Smooth muscle cell (in vitro differentiated cells): ENCODE measurements at regions not wholly inside any gene's neighbourhood (a gene's known extent, or its start where the extent isn't known, plus 50 kb on each side); places are given as distances from the start of the nearest gene placed in this dataset.

Source experiments
- DNase-seq: peaks from one replicate; lab custom pipeline; 2025; ENCODE audit not compliant: unreplicated experiment; lab: John Stamatoyannopoulos, UW
- H2AFZ ChIP-seq: fragments of 200-600 bp; sonication (generic); 2 replicates; pipeline ENCODE4 v1.6.0; 2016; ENCODE audit warnings: antibody characterized with exemption, low read depth, mild to moderate bottlenecking
- H3F3A ChIP-seq: fragments of 200-600 bp; sonication (generic); 2 replicates; pipeline ENCODE4 v1.6.0; 2017; ENCODE audit warnings: antibody characterized with exemption, low read depth
- H3K27ac ChIP-seq: fragments of 200-600 bp; sonication (generic); 2 replicates; pipeline ENCODE4 v1.5.1; 2016; ENCODE audit warnings: low read depth, mild to moderate bottlenecking
- H3K27me3 ChIP-seq: fragments of 200-600 bp; sonication (generic); 2 replicates; pipeline ENCODE4 v1.6.1; 2016; ENCODE audit warnings: low read depth, mild to moderate bottlenecking
- H3K36me3 ChIP-seq: fragments of 200-600 bp; sonication (generic); 2 replicates; pipeline ENCODE4 v1.5.1; 2016; ENCODE audit warnings: low read depth
- H3K4me1 ChIP-seq: fragments of 200-600 bp; sonication (generic); 2 replicates; pipeline ENCODE4 v1.5.1; 2016; ENCODE audit warnings: low read depth
- H3K4me2 ChIP-seq: fragments of 200-600 bp; sonication (generic); 2 replicates; pipeline ENCODE4 v1.6.0; 2016; ENCODE audit warnings: mild to moderate bottlenecking
- H3K4me3 ChIP-seq: fragments of 200-600 bp; sonication (generic); 2 replicates; pipeline ENCODE4 v1.5.1; 2016; ENCODE audit warnings: mild to moderate bottlenecking
- H3K79me2 ChIP-seq: fragments of 200-600 bp; sonication (generic); 2 replicates; pipeline ENCODE4 v1.6.0; 2016; ENCODE audit warnings: low read depth, mild to moderate bottlenecking
- H3K9ac ChIP-seq: fragments of 200-600 bp; sonication (generic); 2 replicates; pipeline ENCODE4 v1.6.0; 2016; ENCODE audit warnings: low read depth
- H3K9me3 ChIP-seq: fragments of 200-600 bp; sonication (generic); replicated peaks from 2 replicates; pipeline ENCODE4 v1.5.1; 2016; ENCODE audit warnings: low read depth
- H4K20me1 ChIP-seq: fragments of 200-600 bp; sonication (generic); 2 replicates; pipeline ENCODE4 v1.6.0; 2016; ENCODE audit warnings: low read depth
- WGBS: methylation state at CpG from one replicate; pipeline ENCODE4 v1.1.7; 2016; ENCODE audit warnings: low lambda C conversion rate; 5-methylcytosine and 5-hydroxymethylcytosine counted together
- TF ChIP-seq, protein P1 (sequence below): fragments of 200-600 bp; sonication (generic); IDR thresholded peaks from 2 replicates; pipeline ENCODE4 v1.5.1; 2017; ENCODE audit warnings: borderline replicate concordance, mild to moderate bottlenecking, antibody characterized with exemption; ENCODE audit not compliant: insufficient read depth, poor library complexity, severe bottlenecking

DNA sequence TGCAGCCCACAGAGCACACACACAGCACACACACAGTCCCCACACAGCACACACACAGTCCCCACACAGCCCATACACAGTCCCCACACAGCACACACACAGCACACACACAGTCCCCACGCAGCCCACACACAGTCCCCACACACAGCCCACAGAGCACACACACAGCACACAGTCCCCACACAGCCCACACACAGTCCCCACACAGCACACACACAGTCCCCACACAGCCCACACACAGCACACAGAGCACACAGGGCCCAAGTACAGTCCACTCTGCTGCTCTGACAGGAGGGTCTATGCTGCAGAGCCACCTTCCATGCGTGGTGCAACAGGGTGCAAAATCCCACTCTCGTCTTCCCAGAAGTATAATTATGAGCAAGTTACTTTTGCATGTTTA lies 240.5 kb upstream of the SALL3 start:
- no peak overlapping the region for H3K27ac ChIP-seq
- H3K9me3 ChIP-seq = no peaks in the 10 kb centered on the region
- H3K4me3 ChIP-seq = no peak overlapping the region
- H3K4me2 ChIP-seq = no peak overlapping the region
- no peak overlapping the region for H3K9ac ChIP-seq
- H3K36me3 ChIP-seq = no peaks in the 10 kb centered on the region
- no peak overlapping the region for H2AFZ ChIP-seq
- H3K79me2 ChIP-seq = no peaks in the 10 kb centered on the region
- no peaks in the 10 kb centered on the region for H4K20me1 ChIP-seq
- WGBS = 97% methylated on average over 3 of the region's 3 CpGs
- no peaks in the 10 kb centered on the region for H3K27me3 ChIP-seq
- H3F3A ChIP-seq = no peaks in the 10 kb centered on the region
- no peaks in the 10 kb centered on the region for H3K4me1 ChIP-seq
- TF ChIP-seq, protein P1, sequence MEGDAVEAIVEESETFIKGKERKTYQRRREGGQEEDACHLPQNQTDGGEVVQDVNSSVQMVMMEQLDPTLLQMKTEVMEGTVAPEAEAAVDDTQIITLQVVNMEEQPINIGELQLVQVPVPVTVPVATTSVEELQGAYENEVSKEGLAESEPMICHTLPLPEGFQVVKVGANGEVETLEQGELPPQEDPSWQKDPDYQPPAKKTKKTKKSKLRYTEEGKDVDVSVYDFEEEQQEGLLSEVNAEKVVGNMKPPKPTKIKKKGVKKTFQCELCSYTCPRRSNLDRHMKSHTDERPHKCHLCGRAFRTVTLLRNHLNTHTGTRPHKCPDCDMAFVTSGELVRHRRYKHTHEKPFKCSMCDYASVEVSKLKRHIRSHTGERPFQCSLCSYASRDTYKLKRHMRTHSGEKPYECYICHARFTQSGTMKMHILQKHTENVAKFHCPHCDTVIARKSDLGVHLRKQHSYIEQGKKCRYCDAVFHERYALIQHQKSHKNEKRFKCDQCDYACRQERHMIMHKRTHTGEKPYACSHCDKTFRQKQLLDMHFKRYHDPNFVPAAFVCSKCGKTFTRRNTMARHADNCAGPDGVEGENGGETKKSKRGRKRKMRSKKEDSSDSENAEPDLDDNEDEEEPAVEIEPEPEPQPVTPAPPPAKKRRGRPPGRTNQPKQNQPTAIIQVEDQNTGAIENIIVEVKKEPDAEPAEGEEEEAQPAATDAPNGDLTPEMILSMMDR = no peak
- DNase-seq = no peak

DNA sequence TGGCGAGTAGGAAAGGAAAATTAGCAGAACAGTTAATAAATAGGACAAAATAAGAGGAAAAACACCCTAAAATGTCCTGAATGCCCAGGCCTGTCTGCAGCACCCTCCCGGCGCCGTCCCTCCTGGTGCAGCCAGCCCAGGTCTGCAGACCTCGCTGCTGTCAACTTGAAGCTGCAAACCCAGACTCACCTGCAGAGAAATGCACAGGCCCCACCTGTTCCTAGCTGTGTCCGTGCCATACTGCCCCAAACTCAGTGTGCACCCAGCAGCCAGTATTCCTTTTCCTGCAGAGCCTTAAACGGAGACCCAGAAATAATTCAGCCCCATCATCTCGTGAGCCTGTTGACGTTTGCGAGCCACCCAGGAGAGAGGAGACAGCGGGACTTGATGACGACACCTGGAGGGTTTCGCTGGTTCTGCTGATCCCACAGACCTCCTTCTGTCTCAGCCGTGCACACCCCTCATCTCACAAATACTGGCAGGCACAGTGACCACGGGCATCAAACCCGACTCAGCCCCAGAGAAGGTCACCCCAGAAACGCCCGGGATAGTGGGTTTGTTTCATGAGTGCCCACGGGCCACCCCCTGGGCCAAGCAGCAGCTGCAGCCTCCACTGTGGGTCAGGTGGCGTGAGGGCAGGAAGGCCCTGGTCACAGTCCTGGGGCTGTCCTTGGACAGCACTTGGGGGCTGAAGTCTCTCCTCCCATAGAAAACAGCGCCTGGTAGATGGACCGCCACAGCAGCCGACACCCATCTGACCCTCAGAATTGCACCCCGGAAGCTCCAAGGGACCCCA lies 239.5 kb upstream of the SALL3 start:
- DNase-seq = no peak
- H3K9me3 ChIP-seq = no peaks in the 10 kb centered on the region
- 92% methylated on average over 24 of the region's 24 CpGs for WGBS

DNA sequence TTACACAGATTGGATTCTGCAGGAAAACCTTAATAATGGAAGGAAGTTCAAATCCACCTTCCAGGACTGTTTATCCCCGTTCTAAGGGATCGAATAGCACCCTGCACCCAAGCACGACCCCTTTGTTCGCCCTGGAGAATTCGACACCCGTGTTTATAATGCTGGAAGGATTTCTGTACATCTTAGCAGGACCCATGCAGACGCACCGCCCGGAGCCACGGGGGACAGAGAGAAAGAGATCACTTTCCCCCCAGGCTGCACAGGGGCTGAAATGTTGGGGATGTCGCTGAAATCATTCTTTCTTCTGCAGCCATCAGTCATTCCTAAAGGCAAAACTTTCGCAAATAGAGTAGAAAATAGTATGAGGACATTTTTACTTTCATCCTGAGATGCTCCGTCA lies 238.7 kb upstream of the SALL3 start:
- Histone ChIP-seq H3K27me3 (no peaks in the 10 kb centered on the region), H2AFZ (no peak overlapping the region), H3F3A (no peaks in the 10 kb centered on the region), H3K9me3 (no peaks in the 10 kb centered on the region), H3K27ac (no peak overlapping the region), H3K36me3 (no peaks in the 10 kb centered on the region), H3K4me1 (no peaks in the 10 kb centered on the region), H3K4me3 (no peak overlapping the region), H3K9ac (no peak overlapping the region), H4K20me1 (no peaks in the 10 kb centered on the region), H3K4me2 (no peak overlapping the region), H3K79me2 (no peaks in the 10 kb centered on the region)
- TF ChIP-seq, protein P1 = no peak
- WGBS = 91% methylated on average over 13 of the region's 13 CpGs
- DNase-seq = no peak

More for the DNA sequence above, 239.5 kb upstream of the SALL3 start:
- Histone ChIP-seq H4K20me1 (no peaks in the 10 kb centered on the region), H3K79me2 (no peaks in the 10 kb centered on the region), H3K4me3 (no peak overlapping the region), H2AFZ (no peak overlapping the region), H3K36me3 (no peaks in the 10 kb centered on the region), H3K4me1 (no peaks in the 10 kb centered on the region), H3K27me3 (no peaks in the 10 kb centered on the region), H3F3A (no peaks in the 10 kb centered on the region), H3K4me2 (no peak overlapping the region), H3K27ac (no peak overlapping the region), H3K9ac (no peak overlapping the region)
- TF ChIP-seq, protein P1 = no peak
